Calu3 (cell line): ENCODE measurements at regions not wholly inside any gene's neighbourhood (a gene's known extent, or its start where the extent isn't known, plus 50 kb on each side); places are given as distances from the start of the nearest gene placed in this dataset.

Experiments
- BruUV-seq: library from RNA; stranded (reverse); fragments of 400-500 nt; replicated peaks from 2 replicates; lab custom pipeline; 2021; lab: Mats Ljungman, UMichigan
- CTCF ChIA-PET: fragments of 300-600 bp; sonication (Branson Sonifier 250); formaldehyde crosslinking; loops from one replicate; lab custom pipeline; 2022; ENCODE audit warnings: antibody characterized with exemption; lab: Charles Lee
- DNase-seq: peaks from one replicate; pipeline ENCODE4 v3.0.0; 2022
- H3K27ac Mint-ChIP-seq: one replicate; pipeline ENCODE4 v1.8.0; 2022; ENCODE audit warnings: mixed read lengths; ENCODE audit not compliant: unreplicated experiment
- H3K27me3 Mint-ChIP-seq: one replicate; pipeline ENCODE4 v1.8.0; 2022; ENCODE audit warnings: mixed read lengths; ENCODE audit not compliant: unreplicated experiment
- H3K36me3 Mint-ChIP-seq: one replicate; pipeline ENCODE4 v1.8.0; 2022; ENCODE audit warnings: mild to moderate bottlenecking, moderate library complexity, mixed read lengths; ENCODE audit not compliant: insufficient read depth, unreplicated experiment
- H3K4me1 Mint-ChIP-seq: one replicate; pipeline ENCODE4 v1.8.0; 2022; ENCODE audit warnings: mild to moderate bottlenecking, low read depth, mixed read lengths; ENCODE audit not compliant: unreplicated experiment
- H3K4me3 Mint-ChIP-seq: one replicate; pipeline ENCODE4 v1.8.0; 2022; ENCODE audit warnings: mild to moderate bottlenecking, low read depth, moderate library complexity, mixed read lengths; ENCODE audit not compliant: unreplicated experiment
- H3K9me3 Mint-ChIP-seq: one replicate; pipeline ENCODE4 v1.8.0; 2022; ENCODE audit warnings: low read depth, mixed read lengths; ENCODE audit not compliant: unreplicated experiment
- intact Hi-C: fragments of 100-400 bp; cut with micrococcal nuclease; formaldehyde crosslinking; loops from one replicate; pipeline ENCODE4 v1.10.0; 2022; ENCODE audit not compliant: unreplicated experiment
- TF ChIP-seq, protein P1 (sequence below): fragments of 200-600 bp; IDR thresholded peaks from one replicate; pipeline ENCODE4 v1.8.0; 2022; ENCODE audit warnings: antibody characterized with exemption; ENCODE audit not compliant: unreplicated experiment

DNA sequence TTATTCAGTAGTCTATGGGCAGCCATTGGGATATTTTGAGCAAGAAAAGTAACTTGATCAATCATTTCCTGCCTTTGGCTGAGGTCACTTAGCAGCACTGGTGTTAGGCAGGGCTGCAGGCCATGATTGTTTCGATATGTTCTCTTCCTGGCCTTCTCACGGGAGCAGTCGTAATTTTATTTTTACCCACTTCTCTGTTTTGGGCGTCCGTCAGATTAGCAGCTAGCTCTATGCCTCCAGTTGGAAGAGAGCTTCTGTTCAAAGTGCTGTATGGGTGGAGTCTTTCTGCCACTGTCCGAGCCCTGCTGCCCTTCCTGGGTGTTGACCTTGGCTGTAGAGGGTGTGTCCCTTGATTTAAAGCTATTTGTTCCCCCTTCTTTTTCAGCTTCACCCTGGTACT is 123.4 kb upstream of the ROPN1 start:
- peaks cover 52% of the 10 kb centered on the region for H3K27me3 Mint-ChIP-seq
- CTCF ChIA-PET: interaction anchor here (1.5 kb wide), 1 partner anchor 8 kb away, joined by 4 read pairs; no protein-coding TSS in a partner anchor
- intact Hi-C loops: no loop called here
- no peaks in the 10 kb centered on the region for H3K9me3 Mint-ChIP-seq
- BruUV-seq: no TSS peak
- TF ChIP-seq, protein P1, sequence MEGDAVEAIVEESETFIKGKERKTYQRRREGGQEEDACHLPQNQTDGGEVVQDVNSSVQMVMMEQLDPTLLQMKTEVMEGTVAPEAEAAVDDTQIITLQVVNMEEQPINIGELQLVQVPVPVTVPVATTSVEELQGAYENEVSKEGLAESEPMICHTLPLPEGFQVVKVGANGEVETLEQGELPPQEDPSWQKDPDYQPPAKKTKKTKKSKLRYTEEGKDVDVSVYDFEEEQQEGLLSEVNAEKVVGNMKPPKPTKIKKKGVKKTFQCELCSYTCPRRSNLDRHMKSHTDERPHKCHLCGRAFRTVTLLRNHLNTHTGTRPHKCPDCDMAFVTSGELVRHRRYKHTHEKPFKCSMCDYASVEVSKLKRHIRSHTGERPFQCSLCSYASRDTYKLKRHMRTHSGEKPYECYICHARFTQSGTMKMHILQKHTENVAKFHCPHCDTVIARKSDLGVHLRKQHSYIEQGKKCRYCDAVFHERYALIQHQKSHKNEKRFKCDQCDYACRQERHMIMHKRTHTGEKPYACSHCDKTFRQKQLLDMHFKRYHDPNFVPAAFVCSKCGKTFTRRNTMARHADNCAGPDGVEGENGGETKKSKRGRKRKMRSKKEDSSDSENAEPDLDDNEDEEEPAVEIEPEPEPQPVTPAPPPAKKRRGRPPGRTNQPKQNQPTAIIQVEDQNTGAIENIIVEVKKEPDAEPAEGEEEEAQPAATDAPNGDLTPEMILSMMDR: no peak
- DNase-seq: no peak
- no peak overlapping the region for H3K27ac Mint-ChIP-seq
- no peaks in the 10 kb centered on the region for H3K4me1 Mint-ChIP-seq
- H3K4me3 Mint-ChIP-seq: no peak overlapping the region
- no peaks in the 10 kb centered on the region for H3K36me3 Mint-ChIP-seq

DNA sequence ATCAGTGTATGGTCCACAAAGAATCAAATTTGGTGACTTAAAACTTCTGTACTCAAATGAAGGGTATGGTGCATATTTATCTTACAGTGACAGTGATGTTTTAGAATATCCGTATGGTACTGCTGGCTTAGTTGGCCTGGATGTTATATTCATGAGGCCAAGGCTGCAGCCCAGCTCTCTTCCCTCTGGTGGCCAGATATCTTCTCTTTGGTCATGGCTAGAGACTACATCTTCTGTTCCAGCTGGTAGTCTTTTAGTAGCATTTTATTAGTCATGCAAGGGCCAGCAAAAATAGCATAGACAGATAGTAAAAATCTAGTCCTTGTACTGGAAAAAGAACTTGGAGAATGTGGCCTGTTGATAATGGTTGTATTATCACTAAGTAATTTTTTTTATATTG is 124.0 kb upstream of the ROPN1 start:
- no peaks in the 10 kb centered on the region for H3K4me1 Mint-ChIP-seq
- CTCF ChIA-PET: interaction anchor here (1.5 kb wide), 1 partner anchor 9 kb away, joined by 4 read pairs; no protein-coding TSS in a partner anchor
- H3K36me3 Mint-ChIP-seq: no peaks in the 10 kb centered on the region

DNA sequence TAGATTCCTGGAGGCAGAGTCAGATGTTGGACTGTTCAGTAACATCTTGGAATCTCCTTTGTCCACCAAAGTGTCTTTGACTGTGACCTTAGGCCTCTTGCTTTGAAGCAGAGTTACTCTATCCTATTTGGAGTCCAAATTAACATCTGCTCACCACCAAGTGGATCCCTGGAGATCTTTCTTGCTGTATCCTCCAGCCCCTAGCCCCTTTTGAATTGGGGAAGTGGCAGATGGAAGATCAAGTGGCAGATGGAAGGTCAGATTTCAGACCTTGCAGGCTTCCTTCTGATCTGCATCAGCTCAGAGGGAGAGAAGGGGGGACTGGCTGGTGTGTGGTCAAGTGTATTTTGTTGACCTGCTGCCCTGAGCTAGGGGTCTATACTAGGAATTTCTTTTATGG is 125.0 kb upstream of the ROPN1 start:
- TF ChIP-seq, protein P1: no peak
- no peaks in the 10 kb centered on the region for H3K9me3 Mint-ChIP-seq
- peaks cover 59% of the 10 kb centered on the region for H3K27me3 Mint-ChIP-seq
- no peak for DNase-seq
- CTCF ChIA-PET: interaction anchor here (0.7 kb wide), 1 partner anchor 9 kb away, joined by 3 read pairs; no protein-coding TSS in a partner anchor
- intact Hi-C loops: no loop called here
- BruUV-seq: no TSS peak
- H3K4me1 Mint-ChIP-seq: no peaks in the 10 kb centered on the region
- H3K27ac Mint-ChIP-seq: no peak overlapping the region
- no peak overlapping the region for H3K4me3 Mint-ChIP-seq
- no peaks in the 10 kb centered on the region for H3K36me3 Mint-ChIP-seq

More for the DNA sequence above, 124.0 kb upstream of the ROPN1 start:
- no peak for DNase-seq
- no peak overlapping the region for H3K4me3 Mint-ChIP-seq
- no peak overlapping the region for H3K27ac Mint-ChIP-seq
- TF ChIP-seq, protein P1: no peak
- H3K27me3 Mint-ChIP-seq: peaks cover 52% of the 10 kb centered on the region
- H3K9me3 Mint-ChIP-seq: no peaks in the 10 kb centered on the region
- intact Hi-C loops: no loop called here
- no TSS peak for BruUV-seq

DNA sequence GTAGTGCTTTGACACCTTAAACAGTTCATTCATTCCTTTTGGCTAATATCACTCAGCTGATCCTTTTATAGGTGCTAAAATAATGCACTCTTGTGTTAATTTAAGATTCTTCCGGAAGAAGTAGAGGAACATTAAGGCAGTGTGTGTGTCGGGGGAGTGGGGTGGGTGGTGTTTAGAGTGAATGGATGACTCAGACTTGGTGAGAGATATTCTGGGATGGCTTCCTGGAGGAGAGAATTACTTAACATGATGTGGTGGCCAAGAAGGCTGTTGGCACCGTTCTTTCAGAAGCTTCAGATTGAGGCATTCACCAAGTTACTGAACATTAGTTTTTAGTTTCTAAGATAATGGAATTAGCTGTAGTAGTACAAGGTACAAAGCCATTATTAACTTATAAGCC is 125.6 kb upstream of the ROPN1 start:
- Mint-ChIP-seq H3K27me3 (peaks cover 64% of the 10 kb centered on the region), H3K36me3 (no peaks in the 10 kb centered on the region), H3K4me3 (no peak overlapping the region), H3K4me1 (no peaks in the 10 kb centered on the region), H3K27ac (no peak overlapping the region), H3K9me3 (no peaks in the 10 kb centered on the region)
- CTCF ChIA-PET: interaction anchor here (0.7 kb wide), 1 partner anchor 10 kb away, joined by 3 read pairs; no protein-coding TSS in a partner anchor
- intact Hi-C loops: no loop called here
- DNase-seq: peak; percentile 16
- no TSS peak for BruUV-seq
- TF ChIP-seq, protein P1: no peak
